Mesendoderm (in vitro differentiated cells): ENCODE measurements at regions not wholly inside any gene's neighbourhood (a gene's known extent, or its start where the extent isn't known, plus 50 kb on each side); places are given as distances from the start of the nearest gene placed in this dataset.

ENCODE experiments used
- DNase-seq: peaks from one replicate; pipeline ENCODE4 v3.0.0; 2013
- H2AK5ac ChIP-seq: 2 replicates; pipeline ENCODE4 v1.6.1; 2013; ENCODE audit warnings: low read length, inconsistent platforms
- H2BK120ac ChIP-seq: 2 replicates; pipeline ENCODE4 v1.6.1; 2013; ENCODE audit warnings: low read depth, mild to moderate bottlenecking, low read length, moderate library complexity, mixed read lengths
- H2BK15ac ChIP-seq: replicated peaks from 2 replicates; pipeline ENCODE4 v1.6.1; 2013; ENCODE audit warnings: low read depth, mild to moderate bottlenecking, moderate library complexity
- H2BK5ac ChIP-seq: 2 replicates; pipeline ENCODE4 v1.6.1; 2013; ENCODE audit warnings: low read length, inconsistent platforms
- H3K18ac ChIP-seq: 2 replicates; pipeline ENCODE4 v1.6.1; 2013; ENCODE audit warnings: mild to moderate bottlenecking, low read length, mixed read lengths
- H3K23ac ChIP-seq: one replicate; pipeline ENCODE4 v1.6.1; 2013; ENCODE audit warnings: low read length
- H3K27ac ChIP-seq: 2 replicates; pipeline ENCODE4 v1.5.1; 2013; ENCODE audit warnings: low read depth, mild to moderate bottlenecking, inconsistent platforms, low read length, moderate library complexity
- H3K27me3 ChIP-seq: 2 replicates; pipeline ENCODE4 v1.6.1; 2013; ENCODE audit warnings: low read length, control low read depth, mild to moderate bottlenecking, inconsistent platforms; ENCODE audit not compliant: insufficient read depth, poor library complexity
- H3K36me3 ChIP-seq: 2 replicates; pipeline ENCODE4 v1.6.1; 2013; ENCODE audit warnings: low read length, inconsistent platforms; ENCODE audit not compliant: control insufficient read depth, insufficient read depth
- H3K4ac ChIP-seq: one replicate; pipeline ENCODE4 v1.6.1; 2013; ENCODE audit warnings: low read depth, mild to moderate bottlenecking, low read length, moderate library complexity
- H3K4me1 ChIP-seq: 2 replicates; pipeline ENCODE4 v1.6.1; 2013; ENCODE audit warnings: low read depth, low read length, inconsistent platforms; ENCODE audit not compliant: control insufficient read depth
- H3K4me2 ChIP-seq: 2 replicates; pipeline ENCODE4 v1.6.1; 2013; ENCODE audit warnings: low read length
- H3K4me3 ChIP-seq: 2 replicates; pipeline ENCODE4 v1.5.1; 2013; ENCODE audit warnings: mild to moderate bottlenecking, low read length
- H3K56ac ChIP-seq: one replicate; pipeline ENCODE4 v1.6.1; 2013; ENCODE audit warnings: low read length
- H3K79me1 ChIP-seq: 2 replicates; pipeline ENCODE4 v1.6.1; 2013; ENCODE audit warnings: low read length, inconsistent platforms
- H3K79me2 ChIP-seq: 2 replicates; pipeline ENCODE4 v1.6.1; 2013; ENCODE audit warnings: mild to moderate bottlenecking, low read length; ENCODE audit not compliant: control insufficient read depth, insufficient read depth
- H3K9ac ChIP-seq: 2 replicates; pipeline ENCODE4 v1.6.1; 2013; ENCODE audit warnings: low read length, inconsistent platforms
- H4K5ac ChIP-seq: one replicate; pipeline ENCODE4 v1.6.1; 2013; ENCODE audit warnings: low read length
- H4K8ac ChIP-seq: one replicate; pipeline ENCODE4 v1.6.1; 2013; ENCODE audit warnings: low read depth, mild to moderate bottlenecking, control low read depth, low read length, moderate library complexity
- WGBS: extraction: QIAGEN DNeasy Blood & Tissue Kit; methylation state at CpG from one replicate; pipeline ENCODE4 v1.1.7; 2013; ENCODE audit warnings: low lambda C conversion rate, missing lambda C conversion rate; ENCODE audit not compliant: insufficient coverage; ENCODE audit errors: extremely low coverage; 5-methylcytosine and 5-hydroxymethylcytosine counted together

DNA sequence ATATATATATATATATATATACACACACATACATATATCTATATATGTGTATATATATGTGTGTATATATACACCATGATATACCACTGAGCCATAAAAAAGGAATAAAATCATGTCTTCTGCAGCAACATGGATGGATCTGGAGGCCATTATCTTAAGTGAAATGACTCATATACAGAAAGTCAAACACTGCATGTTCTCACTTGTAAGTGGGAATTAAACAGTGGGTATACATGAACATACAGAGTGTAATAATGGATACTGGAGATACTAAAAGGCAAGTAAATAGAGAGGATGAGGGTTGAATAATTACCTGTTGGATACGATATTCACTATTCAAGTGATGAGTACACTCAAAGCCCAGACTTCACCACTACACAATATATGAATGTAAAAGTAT is 332.6 kb downstream of the SLITRK1 start:
- Histone ChIP-seq H2AK5ac (no peak overlapping the region), H2BK15ac (no peak overlapping the region), H4K5ac (no peak overlapping the region), H4K8ac (no peak overlapping the region), H2BK120ac (no peak overlapping the region), H3K4ac (no peak overlapping the region), H3K27me3 (no peaks in the 10 kb centered on the region), H3K18ac (no peak overlapping the region), H3K56ac (no peak overlapping the region), H3K36me3 (no peaks in the 10 kb centered on the region), H2BK5ac (no peak overlapping the region), H3K27ac (no peak overlapping the region), H3K23ac (no peak overlapping the region), H3K79me2 (no peaks in the 10 kb centered on the region), H3K4me2 (no peak overlapping the region), H3K9ac (no peak overlapping the region), H3K4me1 (no peaks in the 10 kb centered on the region), H3K79me1 (no peaks in the 10 kb centered on the region), H3K4me3 (no peak overlapping the region)
- no peak for DNase-seq
- no CpG with 5 or more reads among the region's 1 CpG for WGBS

DNA sequence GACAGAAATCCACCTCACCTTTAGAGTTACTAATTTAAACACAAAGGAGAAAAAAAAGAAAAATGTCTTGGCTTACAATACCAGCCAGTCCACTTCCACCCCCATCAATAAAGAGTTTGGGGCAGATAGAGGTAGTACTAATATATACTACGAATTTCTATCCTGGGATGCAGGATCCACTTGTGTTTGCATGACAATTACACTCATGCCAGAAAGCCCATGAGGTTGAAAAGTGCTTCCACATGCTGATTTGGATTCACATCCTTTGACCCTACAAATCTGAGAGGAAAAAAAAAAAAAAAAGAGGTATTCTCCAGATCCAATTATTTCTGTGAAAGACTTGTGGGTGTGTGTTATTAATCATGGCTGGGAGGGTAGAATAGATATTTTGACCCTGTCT is 335.2 kb downstream of the SLITRK1 start:
- Histone ChIP-seq H3K56ac (no peak overlapping the region), H4K5ac (no peak overlapping the region), H3K79me2 (no peaks in the 10 kb centered on the region), H3K27me3 (no peaks in the 10 kb centered on the region), H3K79me1 (no peaks in the 10 kb centered on the region), H3K36me3 (no peaks in the 10 kb centered on the region), H3K4ac (no peak overlapping the region), H3K4me1 (no peaks in the 10 kb centered on the region), H2BK15ac (no peak overlapping the region), H4K8ac (no peak overlapping the region), H3K18ac (no peak overlapping the region), H3K27ac (no peak overlapping the region), H2AK5ac (no peak overlapping the region), H3K4me2 (no peak overlapping the region), H3K4me3 (no peak overlapping the region), H3K9ac (no peak overlapping the region), H2BK120ac (no peak overlapping the region), H2BK5ac (no peak overlapping the region), H3K23ac (no peak overlapping the region)
- no peak for DNase-seq
- no CpG with 5 or more reads among the region's 1 CpG for WGBS

DNA sequence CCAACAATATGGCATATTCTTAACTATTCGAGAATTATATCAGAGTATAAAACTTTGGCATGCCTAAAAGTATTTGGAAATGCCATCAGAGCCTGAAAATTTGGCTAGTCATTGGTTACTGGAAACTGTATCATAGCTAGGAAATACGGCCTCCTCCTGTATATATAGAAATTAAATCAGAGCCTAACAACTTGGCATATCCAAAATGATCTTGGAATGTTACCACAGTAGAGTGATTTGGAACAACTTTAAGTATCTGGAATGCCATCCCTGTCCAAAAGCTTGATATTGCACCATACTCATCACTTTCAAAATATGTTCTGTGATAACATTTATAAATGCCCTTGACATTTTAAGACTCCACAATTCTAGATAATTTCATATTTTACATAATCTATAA is 335.8 kb downstream of the SLITRK1 start:
- H3K36me3 ChIP-seq: no peaks in the 10 kb centered on the region
- no peak overlapping the region for H3K18ac ChIP-seq
- no peak overlapping the region for H3K4me2 ChIP-seq
- no CpG with 5 or more reads among the region's 2 CpGs for WGBS
- H3K23ac ChIP-seq: no peak overlapping the region
- H3K79me1 ChIP-seq: no peaks in the 10 kb centered on the region
- H2BK120ac ChIP-seq: no peak overlapping the region
- no peaks in the 10 kb centered on the region for H3K79me2 ChIP-seq
- no peak overlapping the region for H3K27ac ChIP-seq
- H3K9ac ChIP-seq: no peak overlapping the region
- no peak overlapping the region for H3K56ac ChIP-seq
- H2AK5ac ChIP-seq: no peak overlapping the region
- no peak overlapping the region for H3K4ac ChIP-seq
- no peak for DNase-seq
- H2BK15ac ChIP-seq: no peak overlapping the region
- no peak overlapping the region for H4K5ac ChIP-seq
- H2BK5ac ChIP-seq: no peak overlapping the region
- no peak overlapping the region for H3K4me3 ChIP-seq
- no peaks in the 10 kb centered on the region for H3K4me1 ChIP-seq
- H4K8ac ChIP-seq: no peak overlapping the region
- no peaks in the 10 kb centered on the region for H3K27me3 ChIP-seq

DNA sequence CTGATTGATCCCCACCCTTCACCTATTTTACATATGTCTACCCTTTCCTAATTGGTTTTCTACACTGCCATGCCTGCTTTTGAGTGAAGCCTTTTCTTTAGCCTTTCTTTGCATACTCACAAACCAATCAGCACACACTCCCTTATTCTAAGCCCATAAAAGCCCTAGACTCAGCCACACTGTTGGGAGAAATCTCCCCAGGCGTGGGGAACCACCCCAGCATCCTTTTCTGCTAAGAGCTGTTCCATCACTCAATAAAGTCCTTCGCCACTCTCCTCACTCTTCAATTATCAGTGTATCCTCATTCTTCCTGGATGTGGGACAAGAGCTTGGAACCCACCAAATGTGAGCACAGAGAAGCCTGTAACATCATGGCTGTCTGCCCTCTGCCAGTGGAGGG is 343.6 kb downstream of the SLITRK1 start:
- Histone ChIP-seq H3K4me1 (no peaks in the 10 kb centered on the region), H2BK120ac (no peak overlapping the region), H2BK15ac (no peak overlapping the region), H2AK5ac (no peak overlapping the region), H3K4ac (no peak overlapping the region), H3K4me3 (no peak overlapping the region), H4K8ac (no peak overlapping the region), H3K9ac (no peak overlapping the region), H3K79me2 (no peaks in the 10 kb centered on the region), H3K27ac (no peak overlapping the region), H3K18ac (no peak overlapping the region), H2BK5ac (no peak overlapping the region), H3K4me2 (no peak overlapping the region), H3K79me1 (no peaks in the 10 kb centered on the region), H4K5ac (no peak overlapping the region), H3K56ac (no peak overlapping the region), H3K27me3 (no peaks in the 10 kb centered on the region), H3K23ac (no peak overlapping the region), H3K36me3 (no peaks in the 10 kb centered on the region)
- DNase-seq: no peak
- no CpG with 5 or more reads among the region's 2 CpGs for WGBS

DNA sequence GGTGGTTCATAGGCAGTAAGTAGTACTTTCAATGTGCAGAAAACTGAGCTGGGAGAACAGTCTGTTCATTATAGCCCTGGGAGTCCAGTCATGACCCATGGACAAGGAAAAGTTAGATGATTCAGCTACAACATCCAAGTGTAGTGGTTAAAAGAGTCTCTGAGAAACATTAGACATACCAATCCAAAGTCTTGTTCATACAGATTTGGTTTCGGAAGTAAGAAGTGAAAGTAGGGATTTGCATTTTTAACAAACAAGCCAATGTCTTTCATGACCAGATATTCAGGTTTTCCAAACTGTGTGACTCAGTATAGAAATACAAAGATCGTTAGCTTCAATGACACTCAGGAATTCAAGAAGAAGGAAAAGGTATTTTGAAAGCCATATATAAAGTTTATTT is 345.3 kb downstream of the SLITRK1 start:
- Histone ChIP-seq H3K4ac (no peak overlapping the region), H3K9ac (no peak overlapping the region), H3K27me3 (no peaks in the 10 kb centered on the region), H3K4me2 (no peak overlapping the region), H3K4me1 (no peaks in the 10 kb centered on the region), H3K36me3 (no peaks in the 10 kb centered on the region), H2BK5ac (no peak overlapping the region), H3K23ac (no peak overlapping the region), H4K5ac (no peak overlapping the region), H4K8ac (no peak overlapping the region), H3K79me1 (no peaks in the 10 kb centered on the region), H3K4me3 (no peak overlapping the region), H3K18ac (no peak overlapping the region), H3K27ac (no peak overlapping the region), H2BK15ac (no peak overlapping the region), H2BK120ac (no peak overlapping the region), H3K79me2 (no peaks in the 10 kb centered on the region), H3K56ac (no peak overlapping the region), H2AK5ac (no peak overlapping the region)
- no CpG with 5 or more reads among the region's 2 CpGs for WGBS
- no peak for DNase-seq

DNA sequence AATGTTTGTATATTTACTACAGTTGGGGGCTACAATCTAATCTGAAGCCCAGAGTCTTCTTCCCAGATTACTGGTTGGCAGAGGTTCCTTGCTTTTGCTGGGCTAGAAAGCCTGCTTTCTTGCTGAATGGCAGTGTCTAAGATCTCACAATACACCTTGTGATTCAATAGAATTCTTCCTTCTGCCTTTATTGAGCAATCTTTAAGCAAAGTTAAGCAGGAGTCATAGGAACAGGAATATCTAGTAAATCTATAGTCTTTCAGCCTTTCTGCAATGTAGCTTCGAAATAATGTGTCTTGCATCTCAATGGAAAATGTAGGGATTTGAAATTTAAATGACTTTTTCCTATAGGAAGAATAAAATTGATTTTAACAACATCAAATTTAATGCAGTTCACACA is 346.1 kb downstream of the SLITRK1 start:
- Histone ChIP-seq H2BK5ac (no peak overlapping the region), H2AK5ac (no peak overlapping the region), H3K4me1 (no peaks in the 10 kb centered on the region), H3K36me3 (no peaks in the 10 kb centered on the region), H3K4me3 (no peak overlapping the region), H3K23ac (no peak overlapping the region), H3K79me1 (no peaks in the 10 kb centered on the region), H4K5ac (no peak overlapping the region), H3K27ac (no peak overlapping the region), H3K18ac (no peak overlapping the region), H2BK15ac (no peak overlapping the region), H3K27me3 (no peaks in the 10 kb centered on the region), H3K4ac (no peak overlapping the region), H3K79me2 (no peaks in the 10 kb centered on the region), H4K8ac (no peak overlapping the region), H3K56ac (no peak overlapping the region), H3K4me2 (no peak overlapping the region), H3K9ac (no peak overlapping the region), H2BK120ac (no peak overlapping the region)
- WGBS: no CpG with 5 or more reads among the region's 1 CpG
- no peak for DNase-seq
